Testis (tissue), 2 donors: ENCODE measurements at regions not wholly inside any gene's neighbourhood (a gene's known extent, or its start where the extent isn't known, plus 50 kb on each side); places are given as distances from the start of the nearest gene placed in this dataset.

Source experiments
- DNase-seq: peaks from one replicate; pipeline ENCODE4 v3.0.0-alpha.2; 2019
- H3K27ac ChIP-seq, 2 donors: fragments of 200-600 bp; sonication (generic); one replicate each; pipeline ENCODE4 v1.5.1; 2019
- H3K27me3 ChIP-seq: fragments of 200-600 bp; sonication (generic); one replicate; pipeline ENCODE4 v1.5.1; 2019
- H3K36me3 ChIP-seq: fragments of 200-600 bp; sonication (generic); one replicate; pipeline ENCODE4 v1.5.1; 2017; ENCODE audit warnings: low read depth; ENCODE audit errors: missing control alignments
- H3K4me1 ChIP-seq: fragments of 200-600 bp; sonication (generic); one replicate; pipeline ENCODE4 v1.5.1; 2019
- H3K4me3 ChIP-seq, 2 donors: fragments of 200-600 bp; sonication (generic); one replicate each; pipeline ENCODE4 v1.5.1; 2017 to 2019
- H3K9me3 ChIP-seq: fragments of 200-600 bp; sonication (generic); one replicate; pipeline ENCODE4 v1.5.1; 2017
- POLR2A ChIP-seq: fragments of 450-650 bp; IDR thresholded peaks from one replicate; pipeline ENCODE4 v1.6.1; 2017; ENCODE audit warnings: antibody characterized with exemption, mild to moderate bottlenecking, moderate library complexity
- WGBS, 2 donors: methylation state at CpG; one replicate each; pipeline ENCODE4 v1.1.5; 2018; 5-methylcytosine and 5-hydroxymethylcytosine counted together
- intact Hi-C: fragments of 100-400 bp; cut with DNase I; formaldehyde crosslinking; loops from one replicate; pipeline ENCODE4 v1.15.1; 2023; ENCODE audit warnings: low total_unique reads
- TF ChIP-seq, protein P1 (sequence below), 3 experiments: fragments of 450-650 bp in 2 of 3; fragments of 200-600 bp in 1 of 3; sonication (generic) in 1 of 3; IDR thresholded peaks; one replicate each; pipeline ENCODE4 v1.5.1; 2016 to 2019; ENCODE audit warnings: antibody characterized with exemption in 3 of 3, mild to moderate bottlenecking in 2 of 3, moderate library complexity in 1 of 3

GRCh38 chr13:44230071-44230470, 143.6 kb upstream of the SERP2 start:
- no peak for TF ChIP-seq POLR2A
- TF ChIP-seq, protein P1, sequence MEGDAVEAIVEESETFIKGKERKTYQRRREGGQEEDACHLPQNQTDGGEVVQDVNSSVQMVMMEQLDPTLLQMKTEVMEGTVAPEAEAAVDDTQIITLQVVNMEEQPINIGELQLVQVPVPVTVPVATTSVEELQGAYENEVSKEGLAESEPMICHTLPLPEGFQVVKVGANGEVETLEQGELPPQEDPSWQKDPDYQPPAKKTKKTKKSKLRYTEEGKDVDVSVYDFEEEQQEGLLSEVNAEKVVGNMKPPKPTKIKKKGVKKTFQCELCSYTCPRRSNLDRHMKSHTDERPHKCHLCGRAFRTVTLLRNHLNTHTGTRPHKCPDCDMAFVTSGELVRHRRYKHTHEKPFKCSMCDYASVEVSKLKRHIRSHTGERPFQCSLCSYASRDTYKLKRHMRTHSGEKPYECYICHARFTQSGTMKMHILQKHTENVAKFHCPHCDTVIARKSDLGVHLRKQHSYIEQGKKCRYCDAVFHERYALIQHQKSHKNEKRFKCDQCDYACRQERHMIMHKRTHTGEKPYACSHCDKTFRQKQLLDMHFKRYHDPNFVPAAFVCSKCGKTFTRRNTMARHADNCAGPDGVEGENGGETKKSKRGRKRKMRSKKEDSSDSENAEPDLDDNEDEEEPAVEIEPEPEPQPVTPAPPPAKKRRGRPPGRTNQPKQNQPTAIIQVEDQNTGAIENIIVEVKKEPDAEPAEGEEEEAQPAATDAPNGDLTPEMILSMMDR (IDR thresholded peaks at IDR 0.05) = no peak
- no peak overlapping the region for H3K27ac ChIP-seq
- intact Hi-C loops = no loop called here
- no peaks in the 10 kb centered on the region for H3K9me3 ChIP-seq
- no peaks in the 10 kb centered on the region for H3K4me1 ChIP-seq
- 87 to 93% methylated on average over 7 of the region's 7 CpGs for WGBS, 2 donors
- no peak for DNase-seq
- no peaks in the 10 kb centered on the region for H3K36me3 ChIP-seq
- H3K27me3 ChIP-seq = no peaks in the 10 kb centered on the region
- no peak overlapping the region for H3K4me3 ChIP-seq

DNA sequence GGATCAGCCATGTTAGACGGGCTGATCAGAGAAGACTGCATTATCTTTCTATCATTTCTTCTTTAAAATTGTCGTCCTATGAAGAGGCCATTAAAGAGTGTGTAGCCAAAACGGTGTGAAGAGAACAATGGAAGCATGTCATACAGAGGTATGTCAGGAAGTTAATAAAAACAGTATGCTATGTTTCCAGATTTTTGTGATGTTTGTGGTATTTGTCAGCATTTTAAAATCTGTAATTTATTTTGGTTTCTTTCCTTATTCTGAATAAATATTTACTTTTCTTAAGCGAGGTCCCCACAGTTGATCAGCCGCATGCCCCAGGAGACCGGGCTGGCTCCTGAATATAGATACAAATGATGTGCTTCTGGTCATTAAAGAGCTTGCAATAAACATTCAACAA, 142.9 kb upstream of the SERP2 start:
- Histone ChIP-seq H3K27ac (no peak overlapping the region), H3K9me3 (no peaks in the 10 kb centered on the region), H3K27me3 (no peaks in the 10 kb centered on the region), H3K36me3 (no peaks in the 10 kb centered on the region), H3K4me1 (no peaks in the 10 kb centered on the region), H3K4me3 (no peak overlapping the region)
- intact Hi-C loops = no loop called here
- 92 to 94% methylated on average over 6 of the region's 6 CpGs for WGBS, 2 donors
- TF ChIP-seq, protein P1 (IDR thresholded peaks at IDR 0.05) = no peak
- no peak for TF ChIP-seq POLR2A
- no peak for DNase-seq

GRCh38 chr13:44231786-44232516, 141.7 kb upstream of the SERP2 start:
- Histone ChIP-seq H3K4me3 (no peak overlapping the region), H3K9me3 (no peaks in the 10 kb centered on the region), H3K27me3 (no peaks in the 10 kb centered on the region), H3K27ac (no peak overlapping the region), H3K36me3 (no peaks in the 10 kb centered on the region), H3K4me1 (peaks cover 9% of the 10 kb centered on the region)
- no peak for DNase-seq
- intact Hi-C loops = no loop called here
- no peak for TF ChIP-seq POLR2A
- WGBS, 2 donors = 90 to 95% methylated on average over 15 of the region's 15 CpGs

GRCh38 chr13:44232774-44233173, 140.8 kb upstream of the SERP2 start:
- H3K27me3 ChIP-seq = no peaks in the 10 kb centered on the region
- H3K36me3 ChIP-seq = no peaks in the 10 kb centered on the region
- no peak overlapping the region for H3K27ac ChIP-seq
- WGBS, 2 donors = 86 to 90% methylated on average over 6 of the region's 6 CpGs
- H3K4me1 ChIP-seq = peaks cover 14% of the 10 kb centered on the region
- intact Hi-C loops = no loop called here
- H3K9me3 ChIP-seq = no peaks in the 10 kb centered on the region
- H3K4me3 ChIP-seq = no peak overlapping the region
- DNase-seq = no peak
- TF ChIP-seq, protein P1 (IDR thresholded peaks at IDR 0.05) = no peak
- no peak for TF ChIP-seq POLR2A

DNA sequence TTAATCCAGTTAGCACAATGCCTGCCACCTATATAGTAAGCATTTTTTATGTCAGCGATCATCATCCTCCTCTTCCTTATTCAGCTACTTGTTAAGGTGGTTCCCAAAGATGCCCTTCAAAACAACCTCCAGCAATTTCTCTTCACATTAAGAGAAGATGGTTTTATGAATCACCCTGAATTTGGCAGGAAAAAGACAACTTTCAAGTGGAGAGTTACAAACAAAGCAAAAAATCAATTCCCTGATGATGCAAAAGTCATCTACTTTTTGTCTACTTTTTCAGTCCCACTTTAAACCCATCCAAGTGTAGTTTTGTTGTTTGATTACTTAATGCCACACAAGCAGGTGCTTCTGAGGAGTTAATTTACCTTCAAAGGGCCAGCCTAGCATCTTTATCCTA, 139.1 kb upstream of the SERP2 start:
- WGBS, 2 donors = 88 to 93% methylated on average over 1 of the region's 1 CpG
- Histone ChIP-seq H3K4me3 (no peak overlapping the region), H3K9me3 (no peaks in the 10 kb centered on the region), H3K27ac (no peak overlapping the region), H3K27me3 (no peaks in the 10 kb centered on the region), H3K36me3 (no peaks in the 10 kb centered on the region), H3K4me1 (peaks cover 14% of the 10 kb centered on the region)
- TF ChIP-seq, protein P1 (IDR thresholded peaks at IDR 0.05) = no peak
- TF ChIP-seq POLR2A = no peak
- DNase-seq = no peak
- intact Hi-C loops = no loop called here
